ENCODE measurements at regions not wholly inside any gene's neighbourhood (a gene's known extent, or its start where the extent isn't known, plus 50 kb on each side); places are given as distances from the start of the nearest gene placed in this dataset.

GRCh38 chr17:73972056-73972455 is 231.4 kb upstream of the RPL38 start:
- H3K36me3 ChIP-seq (ENCODE audit: control insufficient read depth in 5 of 5, insufficient read depth in 5 of 5, low read length in 5 of 5): no peaks in the 10 kb centered on the region
- H3K27ac ChIP-seq (ENCODE audit: low read depth, low read length): no peak overlapping the region
- no peak overlapping the region for H3K9ac ChIP-seq (ENCODE audit: low read length in 5 of 5)
- H3K4me3 ChIP-seq (ENCODE audit: low read depth in 1 of 5, low read length in 5 of 5): no peak overlapping the region
- H3K27me3 ChIP-seq (ENCODE audit: control insufficient read depth in 5 of 5, insufficient read depth in 4 of 5, low read length in 5 of 5): peaks cover 8 to 33% (median 27%) of the 10 kb centered on the region in 5 donors
- H3K4me1 ChIP-seq (ENCODE audit: control insufficient read depth in 5 of 5, insufficient read depth in 5 of 5, low read length in 5 of 5): peaks cover 0 to 3% (median 0%) of the 10 kb centered on the region in 5 donors
- no peaks in the 10 kb centered on the region for H3K9me3 ChIP-seq (ENCODE audit: control insufficient read depth in 5 of 5, low read length in 5 of 5)

- Histone ChIP-seq H3K9me3 (ENCODE audit: control insufficient read depth in 5 of 5, low read length in 5 of 5) (no peaks in the 10 kb centered on the region), H3K9ac (ENCODE audit: low read length in 5 of 5) (no peak overlapping the region), H3K4me1 (ENCODE audit: control insufficient read depth in 5 of 5, insufficient read depth in 5 of 5, low read length in 5 of 5) (peaks cover 0 to 3% (median 0%) of the 10 kb centered on the region in 5 donors), H3K27me3 (ENCODE audit: control insufficient read depth in 5 of 5, insufficient read depth in 4 of 5, low read length in 5 of 5) (peaks cover 10 to 41% (median 30%) of the 10 kb centered on the region in 5 donors), H3K27ac (ENCODE audit: low read depth, low read length) (no peak overlapping the region), H3K4me3 (ENCODE audit: low read depth in 1 of 5, low read length in 5 of 5) (no peak overlapping the region), H3K36me3 (ENCODE audit: control insufficient read depth in 5 of 5, insufficient read depth in 5 of 5, low read length in 5 of 5) (no peaks in the 10 kb centered on the region)
Observed at GRCh38 chr17:73972901-73973300, 230.6 kb upstream of the RPL38 start.

GRCh38 chr17:73973586-73974409 is 229.7 kb upstream of the RPL38 start:
- Histone ChIP-seq H3K9me3 (ENCODE audit: control insufficient read depth in 5 of 5, low read length in 5 of 5) (peaks cover 0 to 4% (median 0%) of the 10 kb centered on the region in 5 donors), H3K4me3 (ENCODE audit: low read depth in 1 of 5, low read length in 5 of 5) (no peak overlapping the region), H3K27ac (ENCODE audit: low read depth, low read length) (no peak overlapping the region), H3K9ac (ENCODE audit: low read length in 5 of 5) (no peak overlapping the region), H3K4me1 (ENCODE audit: control insufficient read depth in 5 of 5, insufficient read depth in 5 of 5, low read length in 5 of 5) (peaks cover 0 to 3% (median 0%) of the 10 kb centered on the region in 5 donors), H3K36me3 (ENCODE audit: control insufficient read depth in 5 of 5, insufficient read depth in 5 of 5, low read length in 5 of 5) (no peaks in the 10 kb centered on the region), H3K27me3 (ENCODE audit: control insufficient read depth in 5 of 5, insufficient read depth in 4 of 5, low read length in 5 of 5) (peaks cover 4 to 35% (median 31%) of the 10 kb centered on the region in 5 donors)

- Histone ChIP-seq H3K36me3 (ENCODE audit: control insufficient read depth in 5 of 5, insufficient read depth in 5 of 5, low read length in 5 of 5) (no peaks in the 10 kb centered on the region), H3K27me3 (ENCODE audit: control insufficient read depth in 5 of 5, insufficient read depth in 4 of 5, low read length in 5 of 5) (peaks cover 3 to 36% (median 28%) of the 10 kb centered on the region in 5 donors), H3K4me3 (ENCODE audit: low read depth in 1 of 5, low read length in 5 of 5) (no peak overlapping the region), H3K9me3 (ENCODE audit: control insufficient read depth in 5 of 5, low read length in 5 of 5) (peaks cover 0 to 6% (median 0%) of the 10 kb centered on the region in 5 donors), H3K27ac (ENCODE audit: low read depth, low read length) (no peak overlapping the region), H3K4me1 (ENCODE audit: control insufficient read depth in 5 of 5, insufficient read depth in 5 of 5, low read length in 5 of 5) (peaks cover 0 to 2% (median 0%) of the 10 kb centered on the region in 5 donors), H3K9ac (ENCODE audit: low read length in 5 of 5) (no peak overlapping the region)
Observed at GRCh38 chr17:73974536-73974935, 228.9 kb upstream of the RPL38 start.

GRCh38 chr17:73976147-73976546 is 227.3 kb upstream of the RPL38 start:
- Histone ChIP-seq H3K9ac (ENCODE audit: low read length in 5 of 5) (no peak overlapping the region), H3K4me3 (ENCODE audit: low read depth in 1 of 5, low read length in 5 of 5) (no peak overlapping the region), H3K27me3 (ENCODE audit: control insufficient read depth in 5 of 5, insufficient read depth in 4 of 5, low read length in 5 of 5) (peaks cover 3 to 35% (median 31%) of the 10 kb centered on the region in 5 donors), H3K4me1 (ENCODE audit: control insufficient read depth in 5 of 5, insufficient read depth in 5 of 5, low read length in 5 of 5) (peaks cover 0 to 3% (median 0%) of the 10 kb centered on the region in 5 donors), H3K9me3 (ENCODE audit: control insufficient read depth in 5 of 5, low read length in 5 of 5) (peaks cover 0 to 6% (median 0%) of the 10 kb centered on the region in 5 donors), H3K27ac (ENCODE audit: low read depth, low read length) (no peak overlapping the region), H3K36me3 (ENCODE audit: control insufficient read depth in 5 of 5, insufficient read depth in 5 of 5, low read length in 5 of 5) (no peaks in the 10 kb centered on the region)

GRCh38 chr17:73976676-73977521 is 226.6 kb upstream of the RPL38 start:
- no peak overlapping the region for H3K9ac ChIP-seq (ENCODE audit: low read length in 5 of 5)
- H3K27ac ChIP-seq (ENCODE audit: low read depth, low read length): no peak overlapping the region
- H3K4me3 ChIP-seq (ENCODE audit: low read depth in 1 of 5, low read length in 5 of 5): no peak overlapping the region
- no peaks in the 10 kb centered on the region for H3K36me3 ChIP-seq (ENCODE audit: control insufficient read depth in 5 of 5, insufficient read depth in 5 of 5, low read length in 5 of 5)
- peaks cover 3 to 31% (median 25%) of the 10 kb centered on the region in 5 donors for H3K27me3 ChIP-seq (ENCODE audit: control insufficient read depth in 5 of 5, insufficient read depth in 4 of 5, low read length in 5 of 5)
- peaks cover 0 to 3% (median 0%) of the 10 kb centered on the region in 5 donors for H3K4me1 ChIP-seq (ENCODE audit: control insufficient read depth in 5 of 5, insufficient read depth in 5 of 5, low read length in 5 of 5)
- H3K9me3 ChIP-seq (ENCODE audit: control insufficient read depth in 5 of 5, low read length in 5 of 5): peaks cover 0 to 6% (median 0%) of the 10 kb centered on the region in 5 donors

GRCh38 chr17:73980517-73980916 is 223.0 kb upstream of the RPL38 start:
- peaks cover 12 to 24% (median 13%) of the 10 kb centered on the region in 5 donors for H3K27me3 ChIP-seq (ENCODE audit: control insufficient read depth in 5 of 5, insufficient read depth in 4 of 5, low read length in 5 of 5)
- peaks cover 0 to 10% (median 0%) of the 10 kb centered on the region in 5 donors for H3K4me1 ChIP-seq (ENCODE audit: control insufficient read depth in 5 of 5, insufficient read depth in 5 of 5, low read length in 5 of 5)
- H3K9ac ChIP-seq (ENCODE audit: low read length in 5 of 5): no peak overlapping the region
- no peak overlapping the region for H3K4me3 ChIP-seq (ENCODE audit: low read depth in 1 of 5, low read length in 5 of 5)
- peaks cover 0 to 6% (median 0%) of the 10 kb centered on the region in 5 donors for H3K9me3 ChIP-seq (ENCODE audit: control insufficient read depth in 5 of 5, low read length in 5 of 5)
- H3K36me3 ChIP-seq (ENCODE audit: control insufficient read depth in 5 of 5, insufficient read depth in 5 of 5, low read length in 5 of 5): no peaks in the 10 kb centered on the region
- no peak overlapping the region for H3K27ac ChIP-seq (ENCODE audit: low read depth, low read length)

GRCh38 chr17:73982871-73983270 is 220.6 kb upstream of the RPL38 start:
- peaks cover 0 to 6% (median 0%) of the 10 kb centered on the region in 5 donors for H3K9me3 ChIP-seq (ENCODE audit: control insufficient read depth in 5 of 5, low read length in 5 of 5)
- no peak overlapping the region for H3K27ac ChIP-seq (ENCODE audit: low read depth, low read length)
- H3K4me3 ChIP-seq (ENCODE audit: low read depth in 1 of 5, low read length in 5 of 5): no peak overlapping the region
- H3K27me3 ChIP-seq (ENCODE audit: control insufficient read depth in 5 of 5, insufficient read depth in 4 of 5, low read length in 5 of 5): peaks cover 9 to 27% (median 19%) of the 10 kb centered on the region in 5 donors
- H3K9ac ChIP-seq (ENCODE audit: low read length in 5 of 5): no peak overlapping the region
- peaks cover 0 to 10% (median 0%) of the 10 kb centered on the region in 5 donors for H3K4me1 ChIP-seq (ENCODE audit: control insufficient read depth in 5 of 5, insufficient read depth in 5 of 5, low read length in 5 of 5)
- H3K36me3 ChIP-seq (ENCODE audit: control insufficient read depth in 5 of 5, insufficient read depth in 5 of 5, low read length in 5 of 5): no peaks in the 10 kb centered on the region

- H3K36me3 ChIP-seq (ENCODE audit: control insufficient read depth in 5 of 5, insufficient read depth in 5 of 5, low read length in 5 of 5): no peaks in the 10 kb centered on the region
- H3K27ac ChIP-seq (ENCODE audit: low read depth, low read length): no peak overlapping the region
- H3K9me3 ChIP-seq (ENCODE audit: control insufficient read depth in 5 of 5, low read length in 5 of 5): peaks cover 0 to 2% (median 0%) of the 10 kb centered on the region in 5 donors
- H3K4me1 ChIP-seq (ENCODE audit: control insufficient read depth in 5 of 5, insufficient read depth in 5 of 5, low read length in 5 of 5): peaks cover 0 to 10% (median 0%) of the 10 kb centered on the region in 5 donors
- H3K9ac ChIP-seq (ENCODE audit: low read length in 5 of 5): no peak overlapping the region
- H3K4me3 ChIP-seq (ENCODE audit: low read depth in 1 of 5, low read length in 5 of 5): no peak overlapping the region
- H3K27me3 ChIP-seq (ENCODE audit: control insufficient read depth in 5 of 5, insufficient read depth in 4 of 5, low read length in 5 of 5): peaks cover 9 to 27% (median 22%) of the 10 kb centered on the region in 5 donors
Observed at GRCh38 chr17:73983621-73984400, 219.7 kb upstream of the RPL38 start.

All from subcutaneous abdominal adipose tissue (tissue), 5 donors.